SK-N-SH treated with all-trans-retinoic acid at 6 μM for 48 hours (cell line): ENCODE measurements at regions not wholly inside any gene's neighbourhood (a gene's known extent, or its start where the extent isn't known, plus 50 kb on each side); places are given as distances from the start of the nearest gene placed in this dataset.

ENCODE experiments used
- OSR1 ChIP-seq: fragments of 250-450 bp; sonication (Bioruptor Pico); IDR thresholded peaks from 2 replicates; pipeline ENCODE4 v1.8.0; 2022; ENCODE audit warnings: moderate library complexity, mild to moderate bottlenecking, inconsistent platforms
- RARB ChIP-seq: fragments of 250-450 bp; sonication (Bioruptor Pico); IDR thresholded peaks from 2 replicates; pipeline ENCODE4 v1.8.0; 2021; ENCODE audit warnings: mild to moderate bottlenecking, moderate library complexity

DNA sequence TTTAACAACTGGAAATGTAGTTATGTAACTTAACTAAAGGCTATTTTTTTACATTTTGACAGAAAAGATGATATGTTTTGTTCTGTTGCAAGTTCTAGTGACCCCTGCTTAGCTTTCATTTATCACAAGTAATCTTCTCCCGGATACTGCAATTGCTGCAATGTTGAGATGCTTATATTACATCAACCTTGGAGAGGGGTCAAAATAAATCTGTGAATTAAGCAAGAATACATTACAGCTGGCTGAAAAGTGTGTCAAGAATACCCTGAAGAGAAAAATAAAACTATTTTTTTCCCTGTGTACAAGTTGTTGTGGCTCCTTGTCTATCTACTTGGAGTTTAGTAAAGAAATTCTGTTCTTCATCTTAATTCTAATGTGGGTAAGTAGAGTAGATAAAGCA, 232.1 kb upstream of the GOLIM4 start:
- TF ChIP-seq OSR1 (CRISPR knock-in tag) (no peak), RARB (CRISPR knock-in tag) (no peak)
